ENCODE measurements at regions not wholly inside any gene's neighbourhood (a gene's known extent, or its start where the extent isn't known, plus 50 kb on each side); places are given as distances from the start of the nearest gene placed in this dataset.
"Not testable (repeated sequence)": the region's sequence is repeated elsewhere in the genome, so short reads cannot be mapped to it uniquely, and the experiment has no call there.

DNA sequence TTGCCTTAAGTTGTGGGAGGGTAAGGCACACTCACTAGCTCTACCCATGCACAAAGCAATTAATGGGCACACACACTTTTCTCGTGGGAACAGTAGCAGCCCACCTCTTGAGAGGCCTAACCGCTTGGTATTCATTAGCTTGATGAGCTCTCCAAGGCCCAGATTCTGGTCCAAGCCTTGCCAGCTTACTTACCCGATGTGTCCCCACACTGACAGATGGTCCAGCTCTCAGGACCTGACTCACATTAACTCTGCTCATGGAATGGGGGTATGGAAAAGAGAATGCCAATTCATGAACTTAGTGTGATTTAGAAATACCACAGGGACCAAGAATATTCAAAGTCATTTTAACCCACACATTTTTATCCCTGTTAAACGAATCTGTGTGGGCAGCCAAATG is 106.8 kb upstream of the CACHD1 start:
- peak; percentile 18 for DNase-seq

DNA sequence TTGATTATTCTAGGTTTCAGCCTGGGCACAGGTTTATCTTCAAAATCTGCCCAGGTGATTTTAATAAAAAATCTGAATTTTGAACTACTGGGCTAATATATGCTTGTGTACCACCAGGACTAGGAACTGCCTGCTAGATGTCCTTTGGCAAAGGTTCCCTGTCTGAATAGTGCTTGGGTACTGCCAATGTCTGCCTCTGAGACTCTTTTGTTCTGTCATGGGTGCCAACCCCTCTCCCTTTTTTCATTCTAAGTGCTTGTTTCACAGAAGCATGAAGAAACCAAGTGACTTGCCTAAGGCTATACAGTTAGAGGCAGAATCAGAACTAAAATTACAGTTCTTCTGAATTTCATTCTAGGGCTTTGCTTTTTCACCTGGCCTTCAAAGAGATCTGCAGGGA is 106.3 kb upstream of the CACHD1 start:
- no peak for DNase-seq

DNA sequence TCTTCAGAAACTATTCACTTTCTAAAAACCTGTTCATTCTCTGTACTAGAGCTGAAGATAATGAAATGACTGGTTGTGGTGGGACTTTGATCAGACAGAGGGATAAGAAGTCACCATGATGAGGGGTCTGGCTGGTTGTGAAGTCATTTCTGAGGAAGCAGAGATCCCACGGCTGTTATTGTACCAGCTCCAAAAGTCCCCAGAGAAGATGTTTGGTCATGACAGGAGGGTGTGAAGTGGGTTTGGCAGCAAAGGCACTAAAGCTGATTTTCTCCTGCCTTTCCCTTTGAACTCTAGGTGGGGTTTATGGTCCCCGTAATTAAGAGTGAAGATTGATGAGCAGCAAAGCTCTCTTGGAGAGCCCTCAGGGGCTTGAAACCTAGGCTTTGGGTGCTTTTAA is 103.1 kb upstream of the CACHD1 start:
- DNase-seq: no peak

DNA sequence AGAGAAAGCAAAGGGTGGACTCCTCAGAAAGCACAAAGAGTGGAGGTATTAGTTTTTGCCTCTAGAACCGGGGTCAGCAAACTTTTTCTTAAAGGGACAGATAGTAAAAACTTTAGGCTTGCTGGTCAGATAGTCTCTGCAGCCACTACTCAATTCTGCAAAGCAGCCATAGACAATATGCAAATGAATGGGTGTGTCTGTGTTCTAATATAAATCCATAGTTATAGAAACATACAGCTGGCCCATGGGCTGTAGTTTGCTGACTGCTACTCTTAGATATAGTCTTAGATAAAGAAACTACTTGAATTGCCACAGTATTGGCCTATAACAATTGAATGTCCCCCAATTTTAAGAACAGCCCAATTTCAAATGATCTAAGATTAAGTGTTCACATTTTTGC is 101.6 kb upstream of the CACHD1 start:
- DNase-seq: no peak

DNA sequence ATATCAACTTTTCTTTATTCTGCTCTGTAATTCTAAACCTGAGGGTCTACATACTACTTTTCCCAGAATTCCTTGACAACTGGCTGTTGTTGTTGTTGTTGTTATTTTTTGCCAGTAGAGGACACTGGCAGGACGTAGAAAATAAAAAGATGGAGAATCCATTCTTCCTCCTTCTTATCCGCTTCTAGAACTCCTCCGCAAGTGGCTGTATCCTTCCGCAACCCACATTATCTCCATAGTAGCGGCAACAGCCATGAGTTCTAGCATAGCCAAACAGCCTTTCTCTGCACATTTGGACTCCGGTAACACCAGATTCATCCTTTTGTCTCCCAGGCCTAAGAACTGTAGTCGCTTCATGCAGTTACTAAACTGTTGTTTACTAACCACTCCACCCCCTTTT is 91.1 kb upstream of the CACHD1 start:
- DNase-seq: no peak

DNA sequence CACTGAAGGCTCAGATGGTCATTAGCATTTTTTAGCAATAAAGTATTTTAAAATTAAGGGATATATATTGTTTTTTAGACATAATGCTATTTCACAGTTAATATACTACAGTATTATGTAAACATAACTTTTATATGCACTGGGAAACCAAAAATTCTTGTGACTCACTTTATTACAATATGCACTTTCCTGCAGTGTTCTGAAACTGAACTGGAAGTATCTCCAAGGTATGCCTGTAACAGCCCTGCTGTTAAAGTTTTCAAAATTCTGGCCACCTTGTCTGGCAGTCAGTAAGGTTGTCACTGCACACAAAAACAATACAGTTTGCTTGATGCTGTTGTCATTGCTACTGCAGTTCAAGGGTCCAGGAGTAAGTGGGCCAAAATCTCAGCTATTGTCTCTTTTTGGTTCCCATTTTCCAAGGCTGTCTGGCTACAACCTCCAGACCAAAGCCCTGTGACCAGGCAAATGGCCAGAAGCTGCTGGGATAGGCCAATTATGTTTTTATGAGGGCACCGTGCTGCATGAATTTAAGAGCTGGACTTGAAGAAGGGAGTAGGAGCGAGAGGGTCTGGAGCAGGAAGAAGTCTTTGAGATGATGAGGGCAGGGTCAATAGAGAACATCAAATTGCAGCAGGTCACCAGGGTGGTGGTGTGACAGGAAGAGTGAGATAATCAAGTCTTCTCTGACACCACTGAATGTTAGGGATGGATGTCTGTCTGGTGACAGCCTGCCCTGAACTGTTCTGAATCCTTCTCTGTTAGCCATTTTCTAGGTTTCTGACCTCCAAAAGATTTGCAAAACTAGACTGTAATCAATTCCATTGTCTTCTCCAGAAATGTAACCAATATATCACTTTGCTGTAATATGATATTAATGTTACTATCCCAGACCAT is 82.3 kb upstream of the CACHD1 start:
- DNase-seq: no peak

DNA sequence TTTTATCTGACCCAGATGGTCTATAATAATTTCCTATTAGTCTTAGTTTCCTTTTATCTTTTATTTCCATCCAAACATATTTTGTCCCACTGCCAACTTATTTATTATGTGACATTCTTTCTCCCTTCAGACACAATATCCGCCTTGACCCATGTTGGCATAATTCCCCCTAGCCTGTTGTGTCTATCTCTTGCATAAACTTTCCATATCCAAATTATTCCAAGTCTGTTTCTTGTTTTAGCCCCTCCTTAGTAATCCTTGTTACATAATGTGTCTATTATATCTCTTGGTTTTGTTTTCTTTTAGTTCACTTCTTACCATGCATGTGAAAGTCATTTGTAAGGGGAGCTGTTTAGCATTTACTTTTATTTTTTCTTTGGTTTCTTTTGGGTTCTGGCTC is 81.6 kb upstream of the CACHD1 start:
- no peak for DNase-seq

DNA sequence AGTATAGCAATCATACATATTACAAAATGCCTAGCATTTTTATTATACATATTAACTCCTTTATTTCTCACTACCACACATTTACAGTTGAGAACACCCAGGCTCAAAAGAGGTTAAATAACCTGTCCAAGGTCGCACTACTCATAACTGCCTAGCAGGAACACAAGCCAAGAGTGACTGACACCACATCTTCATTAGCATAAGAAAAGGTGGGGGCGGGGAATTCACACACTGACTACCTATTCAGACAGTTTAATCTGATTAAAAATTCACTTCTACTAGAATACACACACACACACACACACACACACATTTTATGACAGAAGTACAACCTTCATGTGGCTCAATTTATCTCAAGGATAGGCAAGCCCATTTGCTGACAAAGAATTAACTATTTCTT is 77.8 kb upstream of the CACHD1 start:
- DNase-seq: no peak

DNA sequence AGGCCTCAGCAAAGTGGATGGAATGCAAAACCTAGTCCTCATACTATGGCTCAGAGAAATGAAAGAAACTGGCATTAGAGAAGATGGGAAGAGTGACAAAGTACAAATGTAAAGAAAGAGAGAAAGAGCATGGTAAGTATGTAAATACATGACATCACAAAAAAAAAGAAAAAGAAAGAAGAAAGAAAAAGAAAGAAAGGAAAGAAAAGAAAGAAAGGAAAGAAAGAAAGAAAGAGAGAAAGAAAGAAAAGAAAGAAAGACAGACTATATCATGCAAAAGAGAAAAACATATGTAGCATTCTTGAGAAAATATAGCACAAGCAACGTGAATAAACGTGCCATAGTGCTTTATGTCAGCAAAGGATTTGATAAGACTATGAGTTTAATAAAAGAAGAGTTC is 76.1 kb upstream of the CACHD1 start:
- DNase-seq: no peak

DNA sequence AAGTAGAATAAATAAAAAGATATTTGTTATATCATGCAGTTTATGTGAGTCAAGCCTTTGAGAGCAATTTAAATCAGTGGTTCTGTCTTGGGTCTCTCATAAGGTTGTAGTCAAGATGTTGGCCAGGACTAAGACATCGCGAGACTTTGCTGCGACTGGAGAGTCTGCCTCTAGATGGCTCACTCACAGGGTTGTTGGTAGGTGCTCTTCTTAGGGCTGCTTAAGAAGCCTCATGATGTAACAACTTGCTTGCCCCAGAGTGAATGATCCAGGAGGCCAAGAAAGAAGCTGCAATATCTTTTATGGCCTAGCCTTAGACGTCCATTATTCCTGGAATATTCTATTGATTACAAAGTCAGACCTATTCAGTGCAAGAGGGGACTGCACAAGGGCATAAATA is 73.1 kb upstream of the CACHD1 start:
- DNase-seq: no peak

DNA sequence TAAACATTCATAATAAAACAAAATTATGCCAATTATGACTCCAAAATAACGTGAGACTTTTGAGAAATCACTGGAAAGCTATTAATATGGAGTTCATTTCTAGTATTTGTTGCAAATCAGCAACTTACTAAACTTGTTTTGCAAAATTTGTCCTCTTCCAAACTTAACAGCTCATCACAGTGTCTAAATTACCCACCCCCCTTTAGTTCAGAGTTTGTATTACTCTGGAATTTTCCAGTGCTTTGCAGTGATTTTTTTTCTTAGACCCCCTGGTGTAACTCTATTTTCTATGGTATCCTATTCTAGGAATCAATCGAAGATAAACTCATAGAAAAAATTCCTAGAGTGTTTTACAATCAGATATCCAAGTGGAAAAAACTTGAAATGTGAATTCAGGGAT is 72.4 kb upstream of the CACHD1 start:
- DNase-seq: no peak

DNA sequence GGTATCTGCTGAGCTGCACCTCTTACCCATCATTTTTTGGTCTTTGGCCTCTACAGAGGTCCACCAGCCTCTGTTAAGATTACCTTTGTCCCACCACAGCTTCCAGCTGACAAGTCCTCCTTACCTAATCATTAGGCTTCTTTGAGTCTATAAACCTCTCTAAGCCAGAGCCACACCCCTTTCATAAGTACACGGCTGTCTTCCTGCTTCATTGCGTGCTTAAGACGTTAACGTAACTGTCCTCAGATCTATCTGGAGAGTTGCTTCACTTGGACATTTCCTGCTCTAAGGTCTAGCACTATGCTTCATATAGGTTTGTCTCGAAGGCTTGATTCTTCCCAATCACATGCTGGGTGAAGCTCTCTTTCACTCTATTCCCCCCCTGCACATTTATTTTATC is 71.0 kb upstream of the CACHD1 start:
- no peak for DNase-seq

DNA sequence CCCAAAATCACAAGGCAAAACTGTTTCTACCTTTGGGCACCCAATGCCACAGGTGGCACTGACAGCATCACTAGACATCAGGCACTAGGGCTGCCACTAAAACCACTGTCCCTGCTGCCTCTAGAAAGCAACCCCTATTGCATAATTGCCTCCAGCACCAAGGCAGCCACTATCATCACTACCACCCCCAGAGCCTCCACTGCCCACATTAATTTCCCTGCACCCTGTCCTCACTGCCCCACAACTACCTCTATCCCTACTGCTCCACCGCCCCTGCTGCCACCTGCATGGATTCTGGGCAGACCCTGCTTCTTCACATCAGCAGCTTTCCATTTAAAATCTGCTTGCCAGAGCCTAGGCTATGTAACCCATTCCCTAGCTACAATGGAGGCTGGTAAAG is 68.6 kb upstream of the CACHD1 start:
- DNase-seq: no peak

DNA sequence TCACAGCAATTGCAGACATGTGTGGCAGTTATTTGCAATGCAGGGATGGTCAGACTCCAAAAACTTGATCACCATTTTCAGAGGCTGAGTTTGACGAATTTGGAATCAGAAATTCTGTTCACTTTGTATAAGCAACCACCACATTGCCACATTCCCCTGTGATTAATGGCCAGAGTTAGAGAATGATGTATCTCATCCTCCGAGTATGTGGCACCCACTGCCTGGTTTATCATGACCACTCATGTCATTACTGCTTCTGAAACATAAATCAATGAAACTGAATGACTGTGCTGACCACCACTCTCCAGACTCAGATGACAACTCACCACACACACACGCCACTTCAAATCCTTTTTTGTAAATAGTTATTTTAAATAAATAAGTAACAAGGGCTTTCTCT is 66.6 kb upstream of the CACHD1 start:
- no peak for DNase-seq

DNA sequence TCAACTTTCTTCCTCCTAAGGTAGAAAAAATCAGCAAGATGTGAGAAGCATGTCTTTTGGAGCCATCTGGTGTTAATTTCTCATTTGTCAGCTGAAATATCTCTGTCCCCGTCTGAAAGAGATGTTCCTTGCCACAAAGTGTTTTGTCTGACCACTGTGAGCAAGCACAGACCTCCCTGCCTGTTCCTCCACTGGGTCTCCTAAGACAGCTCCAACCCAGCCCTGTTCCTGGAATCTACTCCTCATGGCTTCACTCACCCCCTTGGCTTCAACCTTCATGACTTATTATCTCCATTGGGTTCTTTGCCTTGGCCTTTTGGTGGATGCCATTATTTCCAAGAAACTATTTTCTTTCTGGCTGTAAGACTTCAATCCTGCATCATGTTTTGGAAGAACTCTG is 65.7 kb upstream of the CACHD1 start:
- DNase-seq: no peak

DNA sequence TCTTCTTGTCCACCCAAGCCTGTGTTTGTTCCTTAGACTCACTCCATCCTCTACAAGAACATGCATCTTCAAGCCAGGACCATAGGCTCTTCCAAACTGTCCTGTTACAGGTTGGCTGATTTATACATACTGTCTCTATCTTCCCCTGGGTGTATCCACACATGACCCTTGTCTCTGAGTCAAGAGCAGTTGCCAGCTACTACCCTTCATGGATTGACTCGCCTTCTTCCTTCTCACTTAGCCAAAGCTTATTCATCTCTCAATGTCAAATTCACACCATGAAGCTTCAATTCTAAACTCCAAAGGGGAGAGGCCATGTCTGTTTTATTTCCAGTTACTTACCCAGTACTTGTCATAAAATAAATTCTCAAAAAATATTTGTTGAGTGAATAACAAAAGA is 64.1 kb upstream of the CACHD1 start:
- DNase-seq: no peak

DNA sequence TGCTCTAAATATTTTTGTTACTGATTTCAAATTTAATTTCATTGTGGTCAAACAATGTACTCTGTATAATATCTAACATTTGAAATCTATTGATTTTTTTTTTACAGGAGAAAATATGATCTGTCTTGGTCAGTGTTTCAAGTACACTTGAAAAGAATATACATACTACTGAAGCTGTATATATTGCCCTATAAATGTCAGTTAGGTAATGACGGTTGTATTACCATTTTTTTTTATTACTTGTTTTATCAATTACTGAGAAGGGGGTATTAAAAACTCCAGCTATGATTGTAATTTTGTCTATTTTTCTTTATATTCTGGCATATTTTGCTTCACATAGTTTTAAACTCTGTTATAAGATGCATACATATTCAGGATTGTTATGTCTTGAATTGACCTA is 59.7 kb upstream of the CACHD1 start:
- no peak for DNase-seq

DNA sequence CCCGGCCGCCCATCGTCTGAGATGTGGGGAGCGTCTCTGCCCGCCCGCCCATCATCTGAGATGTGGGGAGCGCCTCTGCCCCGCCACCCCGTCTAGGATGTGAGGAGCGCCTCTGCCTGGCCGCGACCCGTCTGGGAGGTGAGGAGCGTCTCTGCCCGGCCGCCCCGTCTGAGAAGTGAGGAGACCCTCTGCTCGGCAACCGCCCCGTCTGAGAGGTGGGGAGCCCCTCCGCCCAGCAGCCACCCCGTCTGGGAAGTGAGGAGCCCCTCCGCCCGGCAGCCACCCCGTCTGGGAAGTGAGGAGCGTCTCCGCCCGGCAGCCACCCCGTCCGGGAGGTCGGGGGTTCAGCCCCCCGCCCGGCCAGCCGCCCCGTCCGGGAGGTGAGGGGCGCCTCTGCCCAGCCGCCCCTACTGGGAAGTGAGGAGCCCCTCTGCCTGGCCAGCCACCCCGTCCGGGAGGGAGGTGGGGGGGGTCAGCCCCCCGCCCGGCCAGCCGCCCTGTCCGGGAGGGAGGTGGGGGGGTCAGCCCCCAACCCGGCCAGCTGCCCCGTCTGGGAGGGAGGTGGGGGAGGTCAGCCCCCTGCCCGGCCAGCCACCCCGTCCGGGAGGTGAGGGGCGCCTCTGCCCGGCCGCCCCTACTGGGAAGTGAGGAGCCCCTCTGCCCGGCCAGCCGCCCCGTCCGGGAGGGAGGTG is 54.9 kb upstream of the CACHD1 start:
- DNase-seq: not testable (repeated sequence)

DNA sequence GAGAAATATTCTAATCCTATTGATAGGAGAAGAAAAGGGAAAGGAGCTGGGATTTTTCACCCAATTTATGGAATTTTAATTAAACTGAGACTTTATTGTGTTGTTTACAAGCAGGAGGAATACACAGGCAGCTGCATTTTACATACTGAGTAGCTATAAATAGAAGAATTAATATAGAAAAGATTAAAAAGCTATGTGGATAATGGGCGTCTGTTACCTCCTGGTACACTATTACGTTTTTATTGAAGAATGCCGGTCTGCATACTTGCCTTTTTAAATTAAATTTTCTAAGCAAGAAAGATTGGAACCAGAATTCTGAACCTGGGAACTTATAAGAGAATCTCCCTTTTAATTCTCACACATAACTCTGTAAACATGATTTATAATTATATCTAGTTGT is 52.1 kb upstream of the CACHD1 start:
- DNase-seq: no peak

Measured in NCI-H2171 treated with DMSO at 0.1 percent for 48 hours (cell line).